ENCODE measurements at regions not wholly inside any gene's neighbourhood (a gene's known extent, or its start where the extent isn't known, plus 50 kb on each side); places are given as distances from the start of the nearest gene placed in this dataset.

DNA sequence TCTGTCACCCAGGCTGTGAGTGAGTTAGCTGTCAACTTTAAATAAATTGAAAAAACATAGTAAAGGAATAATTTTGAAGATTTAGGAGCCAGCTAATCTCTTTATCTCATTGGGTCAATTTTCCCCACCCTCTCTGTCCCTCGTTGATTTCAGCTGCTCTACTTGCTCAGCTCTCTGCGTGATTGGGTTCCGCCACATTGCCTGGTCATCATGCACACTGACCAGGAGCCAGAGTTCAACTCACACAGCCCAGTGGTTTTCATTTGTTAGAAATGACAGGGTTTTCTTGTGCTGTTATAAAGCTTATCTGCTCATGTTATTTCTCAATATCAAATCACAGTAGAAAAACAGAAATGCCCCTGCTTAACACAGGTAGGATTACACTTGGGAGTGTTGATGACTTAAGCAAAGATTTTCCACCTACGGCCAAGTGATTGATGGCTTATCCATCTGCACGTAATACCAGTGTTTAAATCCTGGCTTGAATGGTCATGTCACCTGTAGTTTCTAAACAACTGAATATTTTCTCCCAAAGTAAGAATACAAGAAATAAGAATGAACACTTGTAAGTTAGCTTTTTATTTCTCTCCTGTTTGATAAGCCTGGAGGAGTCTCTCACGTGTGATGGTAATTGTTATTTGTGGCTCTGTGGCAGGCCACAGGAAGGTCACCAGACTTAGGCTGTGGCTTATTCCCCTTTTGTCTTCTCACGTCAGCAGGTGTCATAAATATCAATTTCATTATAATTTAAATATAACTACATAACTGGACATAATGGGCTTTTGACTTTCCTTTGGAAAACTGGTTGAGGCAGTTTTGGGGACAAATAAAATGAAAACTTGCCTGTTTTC, 367.2 kb upstream of the DDHD1 start:
- in situ Hi-C loops (cut with HindIII; ENCODE audit: low pct_unique_long_range_greater_than_20kb, low sequenced_read_pairs): no loop called here
- no peak for DNase-seq (ENCODE audit: low read depth)

GRCh38 chr14:53519137-53519536, 366.0 kb upstream of the DDHD1 start:
- no peak for DNase-seq (ENCODE audit: low read depth)
- in situ Hi-C loops (cut with HindIII; ENCODE audit: low pct_unique_long_range_greater_than_20kb, low sequenced_read_pairs): no loop called here

GRCh38 chr14:53517270-53517960, 364.3 kb upstream of the DDHD1 start:
- DNase-seq (ENCODE audit: low read depth): no peak
- in situ Hi-C loops (cut with HindIII; ENCODE audit: low pct_unique_long_range_greater_than_20kb, low sequenced_read_pairs): no loop called here

DNA sequence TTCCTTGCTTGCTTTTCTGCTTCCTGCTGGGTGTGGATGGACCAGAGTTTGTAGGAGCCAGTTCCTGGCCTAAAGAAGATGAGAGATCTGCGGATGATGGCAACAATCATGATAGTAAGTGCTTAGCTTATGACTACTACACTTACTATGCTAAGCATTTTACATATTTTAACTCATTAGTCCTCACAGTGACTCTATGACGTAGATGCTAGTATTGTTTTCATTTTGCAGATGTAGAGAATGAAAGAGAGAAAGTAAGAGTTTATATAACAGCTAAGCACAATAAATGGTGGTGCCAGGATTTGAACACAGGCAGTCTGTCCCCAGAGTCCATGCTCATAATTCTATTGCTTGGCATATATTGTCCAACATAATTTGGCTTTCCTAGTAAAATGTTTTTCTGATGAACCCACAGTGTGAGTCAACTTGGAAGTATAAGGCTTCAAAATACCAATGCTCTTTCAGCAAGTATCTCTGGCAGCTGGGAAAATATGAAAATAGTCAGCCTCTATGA, 363.2 kb upstream of the DDHD1 start:
- DNase-seq (ENCODE audit: low read depth): no peak

GRCh38 chr14:53515276-53515675, 362.2 kb upstream of the DDHD1 start:
- in situ Hi-C loops (cut with HindIII; ENCODE audit: low pct_unique_long_range_greater_than_20kb, low sequenced_read_pairs): no loop called here
- DNase-seq (ENCODE audit: low read depth): no peak

More for the DNA sequence above, 363.2 kb upstream of the DDHD1 start:
- in situ Hi-C loops (cut with HindIII; ENCODE audit: low pct_unique_long_range_greater_than_20kb, low sequenced_read_pairs): no loop called here

- DNase-seq (ENCODE audit: low read depth): no peak
- in situ Hi-C loops (cut with HindIII; ENCODE audit: low pct_unique_long_range_greater_than_20kb, low sequenced_read_pairs): no loop called here
Observed at GRCh38 chr14:53514197-53514596, 361.1 kb upstream of the DDHD1 start.

DNA sequence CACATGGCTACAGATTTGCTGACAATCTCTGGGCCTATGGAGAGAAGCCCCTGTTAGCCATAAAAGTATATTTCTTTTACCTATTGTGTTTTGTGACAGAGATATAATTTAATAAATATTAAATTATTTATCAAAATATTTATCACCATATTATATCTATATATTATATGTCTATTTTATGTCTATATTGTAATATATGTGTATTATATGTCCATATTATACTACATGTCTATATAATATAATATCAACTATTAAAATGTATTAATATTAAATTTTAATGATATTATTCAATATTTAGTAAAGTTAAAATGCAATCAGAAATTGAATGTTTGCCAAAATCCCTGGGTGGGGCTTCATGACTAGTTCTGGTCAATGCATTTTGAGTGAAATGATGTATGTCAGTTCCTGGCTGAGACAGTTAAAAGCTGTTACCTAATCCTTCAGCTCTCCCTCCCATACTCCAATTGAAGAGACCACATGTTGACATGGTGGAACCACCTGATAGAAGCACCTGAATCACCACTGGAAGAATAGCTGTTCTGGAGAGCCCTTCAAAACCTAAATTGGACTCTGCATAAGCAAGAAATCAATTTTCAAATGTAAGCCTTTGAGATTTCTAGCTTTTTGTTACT, 357.3 kb upstream of the DDHD1 start:
- no peak for DNase-seq (ENCODE audit: low read depth)
- in situ Hi-C loops (cut with HindIII; ENCODE audit: low pct_unique_long_range_greater_than_20kb, low sequenced_read_pairs): no loop called here

- in situ Hi-C loops (cut with HindIII; ENCODE audit: low pct_unique_long_range_greater_than_20kb, low sequenced_read_pairs): no loop called here
- DNase-seq (ENCODE audit: low read depth): no peak
Observed at GRCh38 chr14:53509276-53510244, 356.4 kb upstream of the DDHD1 start.

DNA sequence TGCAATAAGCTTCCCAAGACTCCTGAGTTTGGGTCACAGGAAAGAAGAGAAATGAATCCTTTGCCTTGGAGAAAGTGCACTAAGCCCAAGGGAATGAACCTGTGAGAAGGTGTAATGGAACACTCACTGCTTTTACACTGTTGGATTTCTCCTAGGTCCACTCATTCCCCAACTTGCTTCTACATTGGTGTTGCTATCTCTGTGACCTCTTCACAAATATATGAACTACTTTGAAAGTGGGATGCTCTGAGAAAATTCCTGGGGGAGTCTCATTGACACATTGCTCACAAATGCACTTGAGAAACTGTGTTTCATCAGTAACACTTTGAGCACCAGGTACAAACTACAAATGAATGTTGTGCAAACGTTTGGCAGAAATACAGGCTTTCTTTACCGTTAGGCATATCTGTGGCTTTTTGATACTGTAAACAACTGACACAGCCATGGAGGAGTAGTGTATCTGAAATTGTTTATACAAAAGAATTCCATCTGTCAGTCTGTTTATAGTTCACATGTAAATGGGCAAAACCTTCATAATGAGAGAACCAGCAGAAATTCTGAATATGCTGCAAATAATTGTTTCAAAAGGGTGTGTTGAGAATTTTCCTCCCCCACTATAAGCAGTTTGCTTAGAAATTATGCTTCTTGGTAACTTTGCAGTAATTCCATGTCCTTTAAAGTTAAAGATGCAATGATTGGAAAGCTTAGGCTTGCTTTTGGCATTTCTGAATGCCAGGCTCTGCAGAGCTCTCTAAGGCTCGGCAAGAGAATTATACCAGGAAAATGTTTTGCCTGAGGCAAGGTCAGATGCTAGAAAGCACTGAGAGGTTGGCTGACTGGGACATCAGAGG, 348.5 kb upstream of the DDHD1 start:
- in situ Hi-C loops (cut with HindIII; ENCODE audit: low pct_unique_long_range_greater_than_20kb, low sequenced_read_pairs): no loop called here
- no peak for DNase-seq (ENCODE audit: low read depth)

GRCh38 chr14:53500191-53500590, 347.1 kb upstream of the DDHD1 start:
- in situ Hi-C loops (cut with HindIII; ENCODE audit: low pct_unique_long_range_greater_than_20kb, low sequenced_read_pairs): no loop called here
- no peak for DNase-seq (ENCODE audit: low read depth)

GRCh38 chr14:53496668-53497067, 343.5 kb upstream of the DDHD1 start:
- in situ Hi-C loops (cut with HindIII; ENCODE audit: low pct_unique_long_range_greater_than_20kb, low sequenced_read_pairs): no loop called here
- no peak for DNase-seq (ENCODE audit: low read depth)

DNA sequence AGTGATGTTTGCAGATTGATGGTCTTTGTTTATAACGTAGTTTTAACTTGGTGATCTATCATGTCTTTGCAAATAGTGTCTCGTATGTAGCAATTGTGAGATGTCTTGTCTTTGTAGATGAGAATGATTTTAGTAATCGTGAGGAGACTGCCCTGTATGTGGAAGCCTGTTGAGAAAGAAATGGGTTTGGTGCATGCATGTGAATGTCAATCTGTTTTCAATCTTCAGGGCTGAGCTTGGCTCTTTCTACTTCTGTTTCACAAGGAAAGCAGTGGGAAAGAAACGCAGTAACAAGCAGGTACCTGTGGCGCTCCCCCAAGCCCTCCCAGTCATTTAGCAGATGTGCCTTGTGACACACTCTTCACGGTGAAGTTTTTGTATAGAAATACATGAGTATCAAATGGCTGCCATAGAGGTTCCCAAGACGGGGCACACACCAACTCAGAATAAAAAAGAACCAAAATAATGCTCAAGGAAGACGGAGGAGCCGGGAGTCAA, 342.8 kb upstream of the DDHD1 start:
- no peak for DNase-seq (ENCODE audit: low read depth)
- in situ Hi-C loops (cut with HindIII; ENCODE audit: low pct_unique_long_range_greater_than_20kb, low sequenced_read_pairs): no loop called here

GRCh38 chr14:53494587-53494986, 341.5 kb upstream of the DDHD1 start:
- no peak for DNase-seq (ENCODE audit: low read depth)
- in situ Hi-C loops (cut with HindIII; ENCODE audit: low pct_unique_long_range_greater_than_20kb, low sequenced_read_pairs): no loop called here

DNA sequence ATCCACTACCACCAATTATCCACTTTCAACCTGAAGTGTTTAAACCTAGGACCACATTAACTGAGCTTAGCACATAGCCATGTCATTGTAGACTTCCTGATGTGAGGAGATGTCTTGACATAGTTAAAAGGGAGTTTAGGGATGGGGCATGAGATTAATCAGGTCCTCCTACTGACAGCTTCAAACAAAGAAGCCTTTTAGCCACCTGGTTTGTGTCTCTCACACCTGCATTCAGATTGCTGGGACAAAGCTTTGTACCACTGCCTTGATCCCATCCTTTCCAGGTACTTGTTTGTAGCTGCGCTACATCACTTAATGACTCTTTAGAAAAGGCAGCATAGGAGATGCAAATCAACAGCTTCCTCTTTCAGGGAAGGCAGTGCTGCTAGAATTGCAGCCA, 340.7 kb upstream of the DDHD1 start:
- in situ Hi-C loops (cut with HindIII; ENCODE audit: low pct_unique_long_range_greater_than_20kb, low sequenced_read_pairs): no loop called here
- DNase-seq (ENCODE audit: low read depth): no peak

GRCh38 chr14:53493320-53493719, 340.2 kb upstream of the DDHD1 start:
- in situ Hi-C loops (cut with HindIII; ENCODE audit: low pct_unique_long_range_greater_than_20kb, low sequenced_read_pairs): no loop called here
- DNase-seq (ENCODE audit: low read depth): no peak

DNA sequence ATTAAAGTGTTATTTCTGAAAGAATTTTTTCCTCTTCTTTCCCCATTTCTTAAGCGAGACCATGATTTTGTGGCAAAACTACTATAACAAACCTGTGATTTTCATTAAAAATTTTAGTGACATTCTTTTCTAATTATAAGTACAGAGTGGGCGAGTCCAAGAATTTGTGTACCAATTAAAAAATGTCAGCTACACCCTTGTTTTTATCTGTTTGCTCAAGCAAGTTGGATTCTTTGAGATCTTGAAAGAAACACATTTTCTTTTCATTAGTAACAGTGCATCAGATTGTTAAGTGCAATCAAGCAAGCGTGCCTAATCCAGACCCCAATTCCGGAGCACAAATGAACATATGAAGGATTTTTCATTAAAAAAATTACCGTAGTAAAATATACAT, 338.8 kb upstream of the DDHD1 start:
- in situ Hi-C loops (cut with HindIII; ENCODE audit: low pct_unique_long_range_greater_than_20kb, low sequenced_read_pairs): no loop called here
- no peak for DNase-seq (ENCODE audit: low read depth)

DNA sequence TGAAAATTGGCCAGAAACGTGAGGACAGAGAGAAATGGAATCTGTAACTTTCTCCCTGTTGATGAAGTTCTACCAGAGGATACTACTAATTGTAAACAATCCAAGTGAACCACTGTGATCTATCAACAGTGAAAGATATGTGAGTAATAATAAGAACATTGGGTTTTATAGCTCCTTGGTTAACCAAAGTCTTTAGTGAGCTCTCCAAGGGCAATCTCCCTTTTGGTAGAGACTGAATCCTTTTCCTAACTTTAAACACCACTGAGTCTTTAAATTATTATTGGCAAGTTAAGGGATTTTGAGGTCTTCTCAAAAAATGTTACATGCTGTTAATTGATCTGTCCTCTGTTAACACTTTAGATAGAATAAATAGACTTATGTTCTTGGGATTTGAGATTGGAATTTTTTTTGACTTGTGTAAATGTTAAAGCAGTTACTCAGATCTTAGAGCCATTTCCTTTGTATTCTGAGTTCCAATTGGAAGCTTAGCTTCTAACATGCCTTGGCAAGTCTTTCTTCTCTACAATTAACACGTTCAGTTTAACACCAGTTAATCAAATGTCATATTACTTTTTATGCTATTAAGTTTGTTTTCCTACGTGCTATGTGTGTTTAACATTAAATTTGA, 338.2 kb upstream of the DDHD1 start:
- in situ Hi-C loops (cut with HindIII; ENCODE audit: low pct_unique_long_range_greater_than_20kb, low sequenced_read_pairs): no loop called here
- DNase-seq (ENCODE audit: low read depth): no peak
